Mammary epithelial cell (primary cell): ENCODE measurements at regions not wholly inside any gene's neighbourhood (a gene's known extent, or its start where the extent isn't known, plus 50 kb on each side); places are given as distances from the start of the nearest gene placed in this dataset.

ENCODE experiments used
- CTCF ChIP-seq, 2 donors: IDR thresholded peaks in 1 of 2; conservative IDR thresholded peaks in 1 of 2; 2 replicates each; pipeline ENCODE4 v1.5.1; 2011 to 2012; ENCODE audit warnings: inconsistent platforms in 2 of 2, low read length in 2 of 2, mild to moderate bottlenecking in 2 of 2, control low read depth in 1 of 2, low read depth in 1 of 2; ENCODE audit not compliant: insufficient read depth in 1 of 2; ENCODE audit errors: extremely low read depth in 1 of 2
- EZH2 ChIP-seq: IDR thresholded peaks from 2 replicates; pipeline ENCODE4 v1.6.1; 2012; ENCODE audit warnings: low read length, inconsistent platforms, borderline replicate concordance

GRCh38 chr7:1351881-1352625 lies 107.2 kb downstream of the MICALL2 start:
- TF ChIP-seq CTCF (conservative IDR thresholded peaks at IDR 0.05 in 1 of 2, IDR thresholded peaks at IDR 0.05 in 1 of 2; ENCODE audit: extremely low read depth in 1 of 2, insufficient read depth in 1 of 2, low read depth in 1 of 2, low read length in 2 of 2) (no peak), EZH2 (no peak)
